NCI-H187 (cell line): ENCODE measurements at regions not wholly inside any gene's neighbourhood (a gene's known extent, or its start where the extent isn't known, plus 50 kb on each side); places are given as distances from the start of the nearest gene placed in this dataset.

Experiments used
- DNase-seq, 2 experiments: peaks; one replicate each; lab custom pipeline; 2025; lab: John Stamatoyannopoulos, UW

GRCh38 chr10:64505501-64505900 lies 984.3 kb downstream of the REEP3 start:
- DNase-seq = no peak

DNA sequence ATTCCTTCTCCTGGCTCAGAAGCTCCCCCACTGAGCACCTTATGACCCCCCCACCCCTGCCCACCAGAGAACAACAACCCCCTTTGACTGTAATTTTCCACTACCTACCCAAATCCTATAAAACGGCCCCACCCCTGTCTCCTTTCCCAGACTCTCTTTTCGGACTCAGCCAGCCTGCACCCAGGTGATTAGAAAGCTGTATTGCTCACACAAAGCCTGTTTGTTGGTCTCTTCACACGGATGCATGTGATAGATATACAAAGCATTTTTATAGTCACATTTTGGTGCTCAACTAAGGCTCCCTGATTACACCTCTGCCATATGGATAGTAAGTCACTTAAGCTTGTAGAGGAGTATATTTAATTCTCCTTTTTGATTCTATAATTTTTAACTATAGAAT lies 985.8 kb downstream of the REEP3 start:
- DNase-seq = no peak

GRCh38 chr10:64507651-64508028 lies 986.4 kb downstream of the REEP3 start:
- no peak for DNase-seq

DNA sequence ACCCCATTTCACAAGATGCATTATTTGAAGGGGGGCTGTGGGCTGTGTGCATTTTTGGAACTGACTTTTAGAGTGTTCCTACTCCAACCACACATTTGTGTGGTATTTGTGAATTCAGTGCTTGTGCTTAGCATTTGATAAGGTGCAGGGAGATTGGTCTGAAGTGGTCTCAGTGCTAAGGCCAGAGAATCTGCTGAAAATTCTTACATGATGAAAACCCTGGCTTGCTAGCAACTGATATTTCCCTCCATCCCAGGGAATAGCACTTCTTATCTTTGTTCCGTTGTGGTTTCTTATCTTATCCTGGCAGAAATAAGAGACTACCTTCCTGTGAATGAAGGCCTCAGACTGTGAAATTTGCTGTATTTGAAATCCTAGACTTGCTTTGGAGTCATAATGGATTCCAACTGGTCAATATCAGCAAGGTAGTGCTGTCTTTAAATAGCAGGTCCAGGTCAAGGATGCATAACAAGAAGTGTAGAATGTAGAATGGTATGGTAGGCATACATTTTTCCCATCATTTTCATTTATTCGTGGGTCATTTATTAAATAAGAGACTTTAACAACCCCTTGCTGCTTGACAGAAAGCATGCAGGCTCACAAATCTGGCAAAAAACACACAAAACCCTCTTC lies 986.9 kb downstream of the REEP3 start:
- no peak for DNase-seq

GRCh38 chr10:64515970-64516699 lies 994.9 kb downstream of the REEP3 start:
- no peak for DNase-seq

DNA sequence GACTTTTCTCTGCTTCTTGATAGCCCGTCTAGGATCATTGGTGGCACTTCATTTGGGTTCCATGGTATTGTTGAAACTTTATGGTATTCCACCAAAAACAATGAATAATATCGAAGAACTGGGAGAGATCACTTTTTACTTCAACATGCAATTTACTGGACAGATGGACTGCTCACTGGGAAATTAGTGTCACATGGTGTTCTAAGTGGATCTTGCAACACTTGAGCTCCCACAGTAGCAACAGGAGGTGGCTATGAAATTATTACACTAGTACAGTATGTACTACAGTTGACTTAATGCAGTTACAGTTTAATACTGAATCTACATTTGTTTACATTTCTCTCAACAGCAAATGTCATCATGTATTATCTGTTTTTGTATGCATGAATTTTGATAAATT lies 997.3 kb downstream of the REEP3 start:
- no peak for DNase-seq

GRCh38 chr10:64519427-64519826 lies 998.2 kb downstream of the REEP3 start:
- no peak for DNase-seq

DNA sequence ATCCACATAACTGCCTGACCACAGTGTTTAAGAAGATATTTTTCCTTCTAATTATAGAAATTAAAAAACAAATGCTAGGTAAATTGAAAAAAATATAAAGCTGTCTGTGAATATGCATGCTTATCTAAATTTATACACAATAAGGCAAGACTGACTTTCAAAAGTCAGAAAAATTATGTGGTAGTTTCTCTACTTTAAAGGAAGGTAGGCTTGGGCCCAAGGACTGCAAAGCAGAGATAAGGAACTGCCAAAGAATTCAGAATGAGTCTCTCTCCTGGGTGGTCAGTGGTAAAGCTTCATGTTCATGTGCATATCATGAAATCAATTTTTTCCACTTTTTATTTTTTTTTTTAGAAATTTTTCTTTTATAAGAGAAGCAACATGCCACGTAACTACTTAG lies 998.6 kb downstream of the REEP3 start:
- DNase-seq = no peak

DNA sequence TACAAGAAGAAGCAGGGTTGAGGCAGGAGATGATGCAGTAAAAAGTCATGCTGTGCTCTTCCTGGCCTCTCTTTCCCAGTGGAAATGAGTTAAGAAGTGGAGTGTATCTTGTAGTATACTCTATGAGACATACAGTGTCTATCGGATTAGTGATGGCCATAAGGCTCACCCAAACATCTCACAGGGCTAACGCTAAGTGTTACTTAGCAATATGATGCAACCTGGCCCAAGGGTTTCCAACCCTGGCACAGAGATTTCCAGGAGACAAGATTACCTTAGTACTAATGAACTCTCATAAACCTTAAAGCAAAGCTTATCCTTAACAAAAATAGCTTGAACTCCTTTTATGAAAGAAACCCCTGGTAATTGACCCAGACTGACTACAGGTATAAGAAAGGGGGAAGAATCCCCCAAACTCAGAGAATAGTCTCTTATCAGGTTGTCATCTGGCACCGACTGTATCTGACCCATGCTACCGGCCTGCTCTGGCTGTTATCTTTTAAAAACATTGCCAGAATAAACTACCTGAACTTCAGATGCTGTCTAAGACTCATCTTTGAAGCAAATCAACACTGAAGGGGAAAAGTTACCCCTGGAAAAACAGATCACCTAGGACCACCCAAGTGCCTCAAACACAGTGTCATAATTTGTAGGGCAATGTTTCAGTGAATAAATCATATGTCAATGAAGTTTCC lies 1002.0 kb downstream of the REEP3 start:
- DNase-seq = no peak

DNA sequence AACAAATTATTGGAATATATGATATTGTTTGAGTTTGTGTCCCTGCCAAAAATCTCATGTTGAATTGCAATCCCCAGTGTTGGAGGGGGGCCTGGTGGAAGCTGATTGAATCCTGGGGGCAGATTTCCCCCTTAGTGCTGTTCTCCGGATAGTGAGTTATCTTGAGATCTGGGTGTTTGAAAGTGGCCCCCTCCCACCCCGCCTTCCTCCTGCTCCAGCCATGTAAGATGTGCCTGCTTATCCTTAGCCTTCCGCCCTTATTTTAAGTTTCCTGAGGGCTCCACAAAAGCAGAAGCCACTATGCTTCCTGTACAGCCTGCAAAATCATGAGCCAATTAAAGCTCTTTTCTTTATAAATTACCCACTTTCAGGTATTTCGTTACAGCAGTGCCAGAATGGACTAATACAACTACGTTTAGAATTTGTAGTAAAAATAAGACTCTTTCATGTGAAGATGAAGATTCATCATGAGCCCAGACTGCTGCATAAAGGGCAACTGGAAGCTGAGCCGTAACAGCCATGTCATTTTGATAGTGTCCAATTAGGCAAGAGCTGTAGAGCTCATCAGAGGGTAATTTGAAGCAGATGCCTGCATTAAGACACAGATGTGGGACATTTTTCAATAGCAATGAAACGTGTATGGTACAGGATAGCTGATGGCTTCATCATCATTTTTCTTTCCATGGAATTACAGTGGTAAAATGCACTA lies 1007.2 kb downstream of the REEP3 start:
- no peak for DNase-seq

DNA sequence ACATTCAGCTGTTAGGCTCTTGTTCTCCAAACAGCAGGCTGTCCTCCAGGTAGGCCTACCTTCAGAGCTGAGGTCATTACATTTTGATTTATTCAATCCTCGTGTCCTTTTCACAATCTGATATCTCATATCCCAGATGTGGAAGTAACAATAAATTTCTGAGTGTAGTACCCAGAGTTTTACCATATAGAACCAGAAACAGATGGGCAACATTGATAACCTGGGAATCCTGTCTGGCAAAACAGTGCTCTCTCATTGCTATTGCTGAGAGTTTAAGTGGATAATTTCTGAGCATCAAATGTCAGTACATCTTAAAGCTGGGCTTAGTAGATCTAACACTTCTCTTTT lies 1007.8 kb downstream of the REEP3 start:
- no peak for DNase-seq

DNA sequence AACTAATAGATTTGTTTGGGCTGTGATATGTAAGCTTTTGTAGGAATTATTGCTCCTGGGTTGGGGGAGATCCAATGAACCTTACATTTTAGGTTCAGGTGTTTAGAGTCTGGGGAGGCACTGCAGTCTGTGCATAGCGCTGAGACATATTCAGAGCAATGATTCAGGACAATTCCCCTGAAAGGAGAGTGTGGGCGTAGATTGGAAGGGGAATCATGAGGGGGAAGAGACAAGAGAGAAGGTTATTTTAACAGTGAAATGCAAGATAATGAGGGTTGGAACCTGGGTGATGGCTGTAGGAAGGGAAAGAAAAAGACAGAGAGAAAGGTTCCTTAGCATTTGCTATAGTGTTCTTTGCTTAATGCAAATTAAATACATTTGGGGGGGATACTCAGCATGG lies 1013.4 kb downstream of the REEP3 start:
- no peak for DNase-seq

- no peak for DNase-seq
These were observed 1014.1 kb downstream of the REEP3 start for GRCh38 chr10:64535131-64535867.

DNA sequence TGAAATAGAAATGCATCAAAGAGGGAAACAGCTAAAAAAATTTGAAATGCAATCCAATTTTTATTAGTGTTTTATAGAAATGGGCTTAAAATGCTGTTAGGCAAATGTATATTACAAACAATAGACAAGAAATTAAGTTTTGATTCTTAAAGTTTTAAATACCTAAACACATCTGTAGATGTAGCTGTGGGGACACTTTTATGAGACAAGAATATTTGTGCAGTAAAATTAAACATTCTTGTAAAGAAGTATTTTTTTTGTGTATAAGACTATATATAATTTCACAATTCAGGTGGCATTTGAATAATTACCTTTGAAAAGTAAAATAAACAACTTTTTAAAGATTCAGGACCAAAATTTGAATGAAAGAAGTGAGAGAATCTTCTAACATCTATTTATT lies 1015.9 kb downstream of the REEP3 start:
- DNase-seq = no peak

GRCh38 chr10:64537928-64538327 lies 1016.7 kb downstream of the REEP3 start:
- no peak for DNase-seq

GRCh38 chr10:64546073-64546472 lies 1024.9 kb downstream of the REEP3 start:
- no peak for DNase-seq

GRCh38 chr10:64547168-64547567 lies 1026.0 kb downstream of the REEP3 start:
- DNase-seq = no peak

GRCh38 chr10:64555666-64556065 lies 1034.5 kb downstream of the REEP3 start:
- DNase-seq = no peak

DNA sequence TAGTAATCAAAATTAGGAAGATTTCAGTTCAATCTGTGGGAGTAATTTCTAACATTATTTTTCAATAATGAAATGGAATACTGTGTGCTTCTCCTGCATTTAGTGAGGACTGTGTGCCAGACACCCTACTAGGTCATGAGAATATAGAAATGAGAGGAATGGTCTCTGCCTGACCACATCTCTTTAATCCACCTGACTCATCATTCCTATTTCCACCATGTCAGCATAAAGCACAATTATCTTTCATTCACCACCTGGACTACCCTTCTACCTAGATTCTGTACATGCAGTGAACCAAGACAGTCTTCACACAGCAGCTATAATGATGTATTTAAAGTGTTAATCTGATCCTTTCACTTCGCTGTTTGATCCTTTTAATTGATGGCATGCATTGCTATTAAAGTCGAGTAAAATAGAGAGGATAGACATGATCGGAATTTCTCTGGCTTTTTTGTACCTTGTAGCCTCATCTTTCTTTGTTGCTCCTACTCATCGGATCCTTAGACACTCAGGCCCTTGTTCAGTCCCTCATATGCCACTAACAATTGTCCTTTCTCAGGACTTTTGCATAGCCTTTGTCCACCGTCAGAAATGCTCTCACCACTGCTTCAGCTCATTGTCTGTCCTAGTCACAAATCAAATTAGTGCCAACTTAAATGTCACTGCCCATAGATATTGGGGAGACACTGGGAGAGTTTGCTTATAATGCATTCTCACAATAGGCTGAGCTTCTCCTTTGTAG lies 1037.1 kb downstream of the REEP3 start:
- DNase-seq = no peak

- DNase-seq = no peak
These were observed 1049.9 kb downstream of the REEP3 start for GRCh38 chr10:64571056-64571455.

DNA sequence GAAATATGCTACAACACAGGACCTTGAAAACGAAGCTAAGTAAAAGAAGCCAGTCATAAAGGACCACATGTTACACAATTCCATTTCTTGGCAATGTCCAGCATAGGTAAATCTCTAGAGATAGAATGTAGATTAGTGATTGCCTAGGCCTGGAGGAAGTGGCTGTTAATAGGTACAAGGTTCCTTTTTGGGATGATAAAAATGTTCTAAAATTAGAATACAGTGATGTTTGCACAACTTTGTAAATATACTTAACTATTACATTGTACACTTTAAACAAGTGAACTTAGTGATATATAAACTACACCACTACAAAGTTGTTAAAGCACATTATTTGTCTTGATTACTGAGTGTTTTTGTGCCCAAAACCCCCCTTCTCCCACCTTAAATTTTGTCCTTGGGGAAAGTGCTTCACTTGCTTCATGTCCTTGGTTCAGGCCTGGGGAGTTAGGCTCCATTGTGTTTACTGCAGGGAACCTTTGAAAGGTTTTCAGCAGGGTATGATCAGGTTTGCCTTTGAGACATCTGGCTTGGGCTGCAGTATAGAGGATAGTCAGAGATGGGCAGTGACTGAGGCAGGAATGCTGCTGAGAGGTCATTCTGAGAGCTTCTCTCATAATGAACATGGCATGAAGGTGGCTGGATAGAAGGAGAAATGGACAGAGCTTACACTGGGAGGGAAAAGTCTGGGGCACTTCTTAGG lies 1052.6 kb downstream of the REEP3 start:
- DNase-seq = no peak
